Panc1 (cell line): ENCODE measurements at regions not wholly inside any gene's neighbourhood (a gene's known extent, or its start where the extent isn't known, plus 50 kb on each side); places are given as distances from the start of the nearest gene placed in this dataset.

Experiments
- ATAC-seq: fragments of 200-7000 bp; cut with Tn5 transposase; 2 replicates; pipeline ENCODE4 v1.9.1; 2020; ENCODE audit warnings: mild to moderate bottlenecking, moderate library complexity
- BruUV-seq: library from RNA; stranded (reverse); fragments of 400-500 nt; replicated peaks from 2 replicates; lab custom pipeline; 2021; lab: Mats Ljungman, UMichigan
- CTCF ChIA-PET: fragments of 300-600 bp; sonication (Branson Sonifier 250); formaldehyde crosslinking; loops from one replicate; lab custom pipeline; 2022; ENCODE audit warnings: antibody characterized with exemption; lab: Charles Lee
- POLR2A ChIA-PET: fragments of 300-600 bp; sonication (Branson Sonifier 250); formaldehyde crosslinking; loops from one replicate; lab custom pipeline; 2022; ENCODE audit warnings: antibody characterized with exemption; lab: Charles Lee
- DNase-seq: peaks from one replicate; pipeline ENCODE4 v3.0.0-alpha.2; 2010; ENCODE audit warnings: low read depth, low spot score
- H3K27ac ChIP-seq: 2 replicates; pipeline ENCODE4 v1.5.1; 2011; ENCODE audit warnings: mild to moderate bottlenecking, low read length, inconsistent platforms
- H3K27me3 ChIP-seq: fragments of 200-500 bp; sonication (Bioruptor generic); 2 replicates; pipeline ENCODE4 v1.6.0; 2014; ENCODE audit warnings: low read length, inconsistent platforms; ENCODE audit not compliant: control insufficient read depth, insufficient read depth
- H3K36me3 ChIP-seq: fragments of 200-500 bp; sonication (Bioruptor generic); 2 replicates; pipeline ENCODE4 v1.5.1; 2014; ENCODE audit warnings: inconsistent platforms, mild to moderate bottlenecking, low read length, moderate library complexity; ENCODE audit not compliant: control insufficient read depth, insufficient read depth
- H3K4me1 ChIP-seq: 2 replicates; pipeline ENCODE4 v1.5.1; 2011; ENCODE audit warnings: inconsistent platforms, mild to moderate bottlenecking, low read length, moderate library complexity; ENCODE audit not compliant: control insufficient read depth, insufficient read depth
- H3K4me3 ChIP-seq, 2 experiments: 2 replicates each; pipeline ENCODE4 v1.5.1; 2011 to 2012; ENCODE audit warnings: low read depth in 2 of 2, low read length in 2 of 2, mild to moderate bottlenecking in 2 of 2, inconsistent platforms in 1 of 2, moderate library complexity in 1 of 2
- H3K9me3 ChIP-seq: fragments of 200-500 bp; sonication (Bioruptor generic); 2 replicates; pipeline ENCODE4 v1.5.1; 2014; ENCODE audit warnings: low read depth, mild to moderate bottlenecking, inconsistent platforms, low read length, moderate library complexity; ENCODE audit not compliant: control insufficient read depth, insufficient read depth
- POLR2AphosphoS5 ChIP-seq: IDR thresholded peaks from 2 replicates; pipeline ENCODE4 v1.6.1; 2012; ENCODE audit warnings: mild to moderate bottlenecking, low read depth, low read length, moderate library complexity
- SIN3A ChIP-seq: IDR thresholded peaks from 2 replicates; pipeline ENCODE4 v1.6.1; 2012; ENCODE audit warnings: low read depth, mild to moderate bottlenecking, low read length, moderate library complexity, borderline replicate concordance; ENCODE audit not compliant: insufficient read depth
- TCF7L2 ChIP-seq: IDR thresholded peaks from 2 replicates; pipeline ENCODE4 v1.6.1; 2011; ENCODE audit warnings: mild to moderate bottlenecking, low read depth, low read length, inconsistent platforms
- in situ Hi-C: cut with HindIII; loops from 2 replicates; pipeline ENCODE4 v1.10.0; 2016; ENCODE audit warnings: low sequenced_read_pairs, low pct_unique_long_range_greater_than_20kb
- intact Hi-C: fragments of 100-400 bp; cut with micrococcal nuclease; formaldehyde crosslinking; loops from one replicate; pipeline ENCODE4 v1.10.0; 2022; ENCODE audit not compliant: unreplicated experiment
- TF ChIP-seq, protein P1 (sequence below), 2 experiments: IDR thresholded peaks; 2 replicates each; pipeline ENCODE4 v1.6.1; 2011 to 2012; ENCODE audit warnings: low read depth in 2 of 2, control low read depth in 1 of 2, low read length in 1 of 2, mild to moderate bottlenecking in 1 of 2, moderate library complexity in 1 of 2; ENCODE audit not compliant: insufficient read depth in 1 of 2
- TF ChIP-seq, protein P2 (sequence below): fragments of 450-650 bp; IDR thresholded peaks from 2 replicates; pipeline ENCODE4 v1.5.1; 2017; ENCODE audit warnings: mild to moderate bottlenecking

DNA sequence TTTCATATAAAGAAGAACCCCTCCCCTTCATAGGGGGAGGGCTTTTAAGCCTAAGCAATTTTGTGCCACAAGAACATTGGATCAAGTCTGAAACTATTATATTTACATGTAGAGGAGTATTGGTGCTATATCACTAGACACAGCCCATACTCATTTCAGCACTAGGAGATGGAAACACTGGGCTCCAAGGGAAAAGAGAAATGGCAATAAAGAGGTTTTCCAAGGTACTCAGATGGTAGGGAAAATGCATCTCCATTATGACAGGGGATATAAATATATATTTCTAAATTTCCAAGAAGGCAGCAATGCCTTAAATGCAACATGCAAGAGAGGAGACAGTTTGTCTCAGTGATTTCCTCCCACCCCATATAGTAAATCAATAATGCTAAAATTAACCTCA, 209.0 kb downstream of the RAB38 start:
- H3K4me1 ChIP-seq: no peaks in the 10 kb centered on the region
- DNase-seq (no peak), ATAC-seq (no peak)
- BruUV-seq: no TSS peak
- H3K9me3 ChIP-seq: no peaks in the 10 kb centered on the region
- H3K36me3 ChIP-seq: no peaks in the 10 kb centered on the region
- intact Hi-C loops: no loop called here
- H3K27ac ChIP-seq: no peak overlapping the region
- H3K4me3 ChIP-seq: no peak overlapping the region
- no peak for TF ChIP-seq POLR2AphosphoS5
- ChIA-PET CTCF (no interaction called here), POLR2A (no interaction called here)
- H3K27me3 ChIP-seq: no peaks in the 10 kb centered on the region; the same call in none of the 2 replicates
- in situ Hi-C loops: no loop called here

DNA sequence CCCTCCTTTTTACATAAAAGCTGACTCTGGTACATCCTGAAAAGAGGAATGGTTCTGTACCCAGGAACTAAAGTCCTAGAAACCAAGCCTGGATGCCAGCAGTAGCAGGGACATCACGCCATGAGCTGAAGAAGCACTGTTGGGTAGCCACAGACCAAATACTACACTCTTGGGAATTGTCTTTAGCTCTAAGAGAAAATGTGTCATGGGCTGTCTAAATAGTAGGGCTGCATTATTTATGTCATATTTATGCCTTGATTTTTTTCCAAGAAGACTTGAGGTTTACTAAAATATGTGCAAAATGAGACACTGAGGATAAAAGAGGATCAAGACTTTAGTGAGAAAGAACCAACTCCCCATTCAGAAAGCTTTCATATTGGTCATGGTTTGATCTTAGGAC, 213.6 kb downstream of the RAB38 start:
- no peaks in the 10 kb centered on the region for H3K36me3 ChIP-seq
- no peak overlapping the region for H3K4me3 ChIP-seq
- intact Hi-C loops: no loop called here
- ChIA-PET CTCF (no interaction called here), POLR2A (no interaction called here)
- H3K9me3 ChIP-seq: no peaks in the 10 kb centered on the region
- no TSS peak for BruUV-seq
- in situ Hi-C loops: no loop called here
- ATAC-seq (no peak), DNase-seq (no peak)
- no peak overlapping the region for H3K27ac ChIP-seq
- no peaks in the 10 kb centered on the region for H3K4me1 ChIP-seq
- TF ChIP-seq, protein P1, sequence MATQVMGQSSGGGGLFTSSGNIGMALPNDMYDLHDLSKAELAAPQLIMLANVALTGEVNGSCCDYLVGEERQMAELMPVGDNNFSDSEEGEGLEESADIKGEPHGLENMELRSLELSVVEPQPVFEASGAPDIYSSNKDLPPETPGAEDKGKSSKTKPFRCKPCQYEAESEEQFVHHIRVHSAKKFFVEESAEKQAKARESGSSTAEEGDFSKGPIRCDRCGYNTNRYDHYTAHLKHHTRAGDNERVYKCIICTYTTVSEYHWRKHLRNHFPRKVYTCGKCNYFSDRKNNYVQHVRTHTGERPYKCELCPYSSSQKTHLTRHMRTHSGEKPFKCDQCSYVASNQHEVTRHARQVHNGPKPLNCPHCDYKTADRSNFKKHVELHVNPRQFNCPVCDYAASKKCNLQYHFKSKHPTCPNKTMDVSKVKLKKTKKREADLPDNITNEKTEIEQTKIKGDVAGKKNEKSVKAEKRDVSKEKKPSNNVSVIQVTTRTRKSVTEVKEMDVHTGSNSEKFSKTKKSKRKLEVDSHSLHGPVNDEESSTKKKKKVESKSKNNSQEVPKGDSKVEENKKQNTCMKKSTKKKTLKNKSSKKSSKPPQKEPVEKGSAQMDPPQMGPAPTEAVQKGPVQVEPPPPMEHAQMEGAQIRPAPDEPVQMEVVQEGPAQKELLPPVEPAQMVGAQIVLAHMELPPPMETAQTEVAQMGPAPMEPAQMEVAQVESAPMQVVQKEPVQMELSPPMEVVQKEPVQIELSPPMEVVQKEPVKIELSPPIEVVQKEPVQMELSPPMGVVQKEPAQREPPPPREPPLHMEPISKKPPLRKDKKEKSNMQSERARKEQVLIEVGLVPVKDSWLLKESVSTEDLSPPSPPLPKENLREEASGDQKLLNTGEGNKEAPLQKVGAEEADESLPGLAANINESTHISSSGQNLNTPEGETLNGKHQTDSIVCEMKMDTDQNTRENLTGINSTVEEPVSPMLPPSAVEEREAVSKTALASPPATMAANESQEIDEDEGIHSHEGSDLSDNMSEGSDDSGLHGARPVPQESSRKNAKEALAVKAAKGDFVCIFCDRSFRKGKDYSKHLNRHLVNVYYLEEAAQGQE (IDR thresholded peaks at IDR 0.05; ENCODE audit: insufficient read depth in 1 of 2, low read depth in 2 of 2, low read length in 1 of 2): no peak
- TF ChIP-seq POLR2AphosphoS5 (no peak), SIN3A (no peak), TCF7L2 (no peak)
- TF ChIP-seq, protein P2, sequence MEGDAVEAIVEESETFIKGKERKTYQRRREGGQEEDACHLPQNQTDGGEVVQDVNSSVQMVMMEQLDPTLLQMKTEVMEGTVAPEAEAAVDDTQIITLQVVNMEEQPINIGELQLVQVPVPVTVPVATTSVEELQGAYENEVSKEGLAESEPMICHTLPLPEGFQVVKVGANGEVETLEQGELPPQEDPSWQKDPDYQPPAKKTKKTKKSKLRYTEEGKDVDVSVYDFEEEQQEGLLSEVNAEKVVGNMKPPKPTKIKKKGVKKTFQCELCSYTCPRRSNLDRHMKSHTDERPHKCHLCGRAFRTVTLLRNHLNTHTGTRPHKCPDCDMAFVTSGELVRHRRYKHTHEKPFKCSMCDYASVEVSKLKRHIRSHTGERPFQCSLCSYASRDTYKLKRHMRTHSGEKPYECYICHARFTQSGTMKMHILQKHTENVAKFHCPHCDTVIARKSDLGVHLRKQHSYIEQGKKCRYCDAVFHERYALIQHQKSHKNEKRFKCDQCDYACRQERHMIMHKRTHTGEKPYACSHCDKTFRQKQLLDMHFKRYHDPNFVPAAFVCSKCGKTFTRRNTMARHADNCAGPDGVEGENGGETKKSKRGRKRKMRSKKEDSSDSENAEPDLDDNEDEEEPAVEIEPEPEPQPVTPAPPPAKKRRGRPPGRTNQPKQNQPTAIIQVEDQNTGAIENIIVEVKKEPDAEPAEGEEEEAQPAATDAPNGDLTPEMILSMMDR: no peak
- no peaks in the 10 kb centered on the region for H3K27me3 ChIP-seq

DNA sequence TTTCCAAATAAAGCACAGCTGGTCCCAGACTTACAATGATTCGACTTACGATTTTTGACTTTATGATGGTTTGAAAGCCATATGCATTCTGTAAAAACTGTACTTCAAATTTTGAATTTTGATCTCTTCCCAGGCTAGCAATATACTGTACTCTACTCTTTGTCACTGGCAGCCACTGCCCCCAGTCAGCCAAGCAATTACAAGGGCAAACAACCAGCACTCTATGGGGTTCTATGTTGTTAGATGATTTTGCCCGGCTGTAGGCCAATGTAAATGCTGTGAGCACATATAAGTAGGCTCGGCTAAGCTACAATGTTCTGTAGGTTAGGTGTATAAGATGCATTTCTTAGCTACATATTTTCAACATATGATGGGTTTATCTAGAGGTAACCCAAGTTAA, 217.3 kb downstream of the RAB38 start:
- Histone ChIP-seq H3K4me1 (no peaks in the 10 kb centered on the region), H3K36me3 (no peaks in the 10 kb centered on the region), H3K4me3 (no peak overlapping the region), H3K27ac (no peak overlapping the region), H3K9me3 (no peaks in the 10 kb centered on the region), H3K27me3 (no peaks in the 10 kb centered on the region)
- no peak for DNase-seq
- ATAC-seq: no peak
- no TSS peak for BruUV-seq
- in situ Hi-C loops (no loop called here), intact Hi-C loops (no loop called here)
- CTCF ChIA-PET: no interaction called here
- POLR2A ChIA-PET: no interaction called here
- TF ChIP-seq SIN3A (no peak), POLR2AphosphoS5 (no peak), TCF7L2 (no peak)
- TF ChIP-seq, protein P1 (IDR thresholded peaks at IDR 0.05; ENCODE audit: insufficient read depth in 1 of 2, low read depth in 2 of 2, low read length in 1 of 2): no peak
- TF ChIP-seq, protein P2: no peak
